ENCODE measurements at regions not wholly inside any gene's neighbourhood (a gene's known extent, or its start where the extent isn't known, plus 50 kb on each side); places are given as distances from the start of the nearest gene placed in this dataset.

GRCh38 chr5:164372892-164373291 is 867.5 kb downstream of the MAT2B start:
- dilution Hi-C loops (cut with MboI; ENCODE audit: extremely low pct_ligation_motif_present, low sequenced_read_pairs), result no loop called here
- FAIRE-seq, result no peak
- Histone ChIP-seq H3K9ac (replicated peaks; ENCODE audit: extremely low read depth, insufficient read depth, low read length) (no peak overlapping the region), H4K20me1 (replicated peaks; ENCODE audit: control insufficient read depth, extremely low read depth, insufficient read depth, low read length) (no peaks in the 10 kb centered on the region), H3K27me3 (ENCODE audit: control insufficient read depth in 2 of 2, insufficient read depth in 2 of 2, low read length in 2 of 2) (no peaks in the 10 kb centered on the region), H3K4me2 (ENCODE audit: insufficient read depth, low read length) (no peak overlapping the region), H2AFZ (ENCODE audit: low read depth, low read length) (no peak overlapping the region), H3K9me3 (replicated peaks; ENCODE audit: control insufficient read depth, insufficient read depth, low read length) (no peaks in the 10 kb centered on the region), H3K4me3 (replicated peaks in 1 of 3; ENCODE audit: insufficient read depth in 1 of 3, low read depth in 1 of 3, low read length in 3 of 3) (no peak overlapping the region), H3K79me2 (ENCODE audit: control insufficient read depth, insufficient read depth, low read length) (no peaks in the 10 kb centered on the region), H3K4me1 (ENCODE audit: control insufficient read depth, extremely low read depth, insufficient read depth, low read length) (no peaks in the 10 kb centered on the region), H3K27ac (ENCODE audit: insufficient read depth, low read depth, low read length) (no peak overlapping the region), H3K9me1 (replicated peaks; ENCODE audit: control insufficient read depth, extremely low read depth, insufficient read depth, low read length) (no peaks in the 10 kb centered on the region), H3K36me3 (ENCODE audit: control insufficient read depth in 2 of 2, extremely low read depth in 1 of 2, insufficient read depth in 2 of 2, low read length in 2 of 2) (no peaks in the 10 kb centered on the region)
- TF ChIP-seq EZH2 (IDR thresholded peaks at IDR 0.05; ENCODE audit: borderline replicate concordance, low read depth, low read length, severe bottlenecking) (no peak), POLR2AphosphoS5 (IDR thresholded peaks at IDR 0.05; ENCODE audit: insufficient read depth, low read depth, low read length) (no peak), FOS (IDR thresholded peaks at IDR 0.05; ENCODE audit: borderline replicate concordance, insufficient read depth, low read length) (no peak), POLR2A (IDR thresholded peaks at IDR 0.05; ENCODE audit: low read depth, low read length) (no peak), GATA2 (IDR thresholded peaks at IDR 0.05; ENCODE audit: insufficient read depth, insufficient read length, low read depth, low read length) (no peak), MYC (IDR thresholded peaks at IDR 0.05; ENCODE audit: low read depth, low read length) (no peak), JUN (IDR thresholded peaks at IDR 0.05; ENCODE audit: borderline replicate concordance, insufficient read depth, insufficient read length, low read depth) (no peak)
- TF ChIP-seq, protein P1, sequence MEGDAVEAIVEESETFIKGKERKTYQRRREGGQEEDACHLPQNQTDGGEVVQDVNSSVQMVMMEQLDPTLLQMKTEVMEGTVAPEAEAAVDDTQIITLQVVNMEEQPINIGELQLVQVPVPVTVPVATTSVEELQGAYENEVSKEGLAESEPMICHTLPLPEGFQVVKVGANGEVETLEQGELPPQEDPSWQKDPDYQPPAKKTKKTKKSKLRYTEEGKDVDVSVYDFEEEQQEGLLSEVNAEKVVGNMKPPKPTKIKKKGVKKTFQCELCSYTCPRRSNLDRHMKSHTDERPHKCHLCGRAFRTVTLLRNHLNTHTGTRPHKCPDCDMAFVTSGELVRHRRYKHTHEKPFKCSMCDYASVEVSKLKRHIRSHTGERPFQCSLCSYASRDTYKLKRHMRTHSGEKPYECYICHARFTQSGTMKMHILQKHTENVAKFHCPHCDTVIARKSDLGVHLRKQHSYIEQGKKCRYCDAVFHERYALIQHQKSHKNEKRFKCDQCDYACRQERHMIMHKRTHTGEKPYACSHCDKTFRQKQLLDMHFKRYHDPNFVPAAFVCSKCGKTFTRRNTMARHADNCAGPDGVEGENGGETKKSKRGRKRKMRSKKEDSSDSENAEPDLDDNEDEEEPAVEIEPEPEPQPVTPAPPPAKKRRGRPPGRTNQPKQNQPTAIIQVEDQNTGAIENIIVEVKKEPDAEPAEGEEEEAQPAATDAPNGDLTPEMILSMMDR (IDR thresholded peaks at IDR 0.05; ENCODE audit: extremely low read depth in 1 of 2, insufficient read depth in 1 of 2, low read depth in 1 of 2, low read length in 2 of 2), result no peak
- TF ChIP-seq, protein P2, sequence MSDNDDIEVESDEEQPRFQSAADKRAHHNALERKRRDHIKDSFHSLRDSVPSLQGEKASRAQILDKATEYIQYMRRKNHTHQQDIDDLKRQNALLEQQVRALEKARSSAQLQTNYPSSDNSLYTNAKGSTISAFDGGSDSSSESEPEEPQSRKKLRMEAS (IDR thresholded peaks at IDR 0.05; ENCODE audit: insufficient read depth, insufficient read length), result no peak
- CTCF ChIA-PET, result interaction anchor here (1.1 to 1.4 kb wide), 3 partner anchors 8 to 360 kb away, joined by 3 read pairs; no protein-coding TSS in a partner anchor
- intact Hi-C loops (cut with micrococcal nuclease), result no loop called here
- no peak for DNase-seq (ENCODE audit: low read depth, low spot score)
- no TSS peak for BruUV-seq (replicated peaks)
- POLR2A ChIA-PET, result no interaction called here

All from endothelial cell of umbilical vein (primary cell).